H1 (cell line): ENCODE measurements at regions not wholly inside any gene's neighbourhood (a gene's known extent, or its start where the extent isn't known, plus 50 kb on each side); places are given as distances from the start of the nearest gene placed in this dataset.

Source experiments
- CTCF ChIA-PET: fragments of 300-600 bp; sonication (Branson Sonifier 250); formaldehyde crosslinking; loops from one replicate; lab custom pipeline; 2021; ENCODE audit not compliant: partially characterized antibody; lab: Charles Lee
- POLR2A ChIA-PET: fragments of 300-600 bp; sonication (Branson Sonifier 250); formaldehyde crosslinking; loops from one replicate; lab custom pipeline; 2021; ENCODE audit warnings: inconsistent platforms; ENCODE audit not compliant: partially characterized antibody; lab: Charles Lee
- DNase-seq, 2 experiments: peaks; one replicate each; pipeline versions ENCODE4 v3.0.0 to v3.0.0-alpha.2; 2010 to 2022; ENCODE audit warnings: low spot score in 2 of 2, low read depth in 1 of 2, mixed read lengths in 1 of 2
- FAIRE-seq: peaks from 2 replicates; lab custom pipeline; 2011; peaks lifted over from hg19 to GRCh38; lab: Jason Lieb, UNC
- H2AFZ ChIP-seq: 2 replicates; pipeline ENCODE4 v1.8.1; 2012; ENCODE audit warnings: low read length, inconsistent platforms
- H2AK5ac ChIP-seq: 2 replicates; pipeline ENCODE4 v1.6.1; 2013; ENCODE audit warnings: low read depth, low read length
- H2BK120ac ChIP-seq: replicated peaks from 2 replicates; pipeline ENCODE3; 2013; ENCODE audit warnings: low read depth, low read length, inconsistent platforms
- H2BK12ac ChIP-seq: 2 replicates; pipeline ENCODE4 v1.6.1; 2013; ENCODE audit warnings: low read depth, low read length
- H2BK15ac ChIP-seq: 2 replicates; pipeline ENCODE4 v1.6.1; 2013; ENCODE audit warnings: low read length
- H2BK20ac ChIP-seq: 2 replicates; pipeline ENCODE4 v1.6.1; 2013; ENCODE audit warnings: low read length
- H2BK5ac ChIP-seq: 2 replicates; pipeline ENCODE4 v1.6.1; 2013; ENCODE audit warnings: low read depth, low read length
- H3K14ac ChIP-seq: 2 replicates; pipeline ENCODE4 v1.6.1; 2013; ENCODE audit warnings: inconsistent platforms; ENCODE audit not compliant: insufficient read length
- H3K18ac ChIP-seq: 2 replicates; pipeline ENCODE4 v1.6.1; 2013; ENCODE audit warnings: low read length; ENCODE audit errors: extremely low read depth
- H3K23ac ChIP-seq: 2 replicates; pipeline ENCODE4 v1.6.1; 2013; ENCODE audit warnings: inconsistent platforms; ENCODE audit not compliant: insufficient read length
- H3K23me2 ChIP-seq: 2 replicates; pipeline ENCODE4 v1.6.1; 2013; ENCODE audit warnings: low read depth, low read length
- H3K27ac ChIP-seq: 2 replicates; pipeline ENCODE4 v1.6.1; 2011; ENCODE audit warnings: low read depth, low read length, inconsistent platforms
- H3K27me3 ChIP-seq, 4 experiments: replicated peaks in 1 of 4; 1 replicate in 1 of 4; 2 replicates in 3 of 4; pipeline versions ENCODE4 v1.6.1 to v1.8.1; 2011 to 2013; ENCODE audit warnings: low read length in 3 of 4, mild to moderate bottlenecking in 3 of 4, inconsistent platforms in 2 of 4, mixed read lengths in 2 of 4, moderate library complexity in 1 of 4; ENCODE audit not compliant: control insufficient read depth in 3 of 4, insufficient read depth in 3 of 4; ENCODE audit errors: extremely low read depth in 1 of 4
- H3K36me3 ChIP-seq, 4 experiments: 2 replicates each; pipeline versions ENCODE4 v1.6.1 to v1.8.1; 2011 to 2013; ENCODE audit warnings: mild to moderate bottlenecking in 4 of 4, low read length in 3 of 4, moderate library complexity in 2 of 4, control low read depth in 1 of 4, inconsistent platforms in 1 of 4; ENCODE audit not compliant: insufficient read depth in 4 of 4, control insufficient read depth in 2 of 4
- H3K4ac ChIP-seq: replicated peaks from 2 replicates; pipeline ENCODE3; 2013; ENCODE audit warnings: low read length, low read depth, mixed read lengths, inconsistent platforms; ENCODE audit not compliant: insufficient read length
- H3K4me1 ChIP-seq, 4 experiments: replicated peaks in 1 of 4; 1 replicate in 1 of 4; 2 replicates in 3 of 4; pipeline versions ENCODE4 v1.6.1 to v1.8.1; 2011 to 2013; ENCODE audit warnings: low read length in 3 of 4, inconsistent platforms in 2 of 4, mixed read lengths in 1 of 4; ENCODE audit not compliant: insufficient read depth in 4 of 4, control insufficient read depth in 3 of 4
- H3K4me2 ChIP-seq, 2 experiments: 2 replicates each; pipeline versions ENCODE4 v1.6.1 to v1.8.1; 2011 to 2013; ENCODE audit warnings: low read depth in 2 of 2, low read length in 2 of 2, control low read depth in 1 of 2, inconsistent platforms in 1 of 2, mild to moderate bottlenecking in 1 of 2; ENCODE audit not compliant: insufficient read depth in 1 of 2
- H3K4me3 ChIP-seq, 4 experiments: fragments of 200-600, 300-600 bp in 1 of 4; sonication (generic), shearing (Covaris generic), sonication (Bioruptor Twin) in 1 of 4; 2 replicates each; pipeline versions ENCODE4 v1.5.1 to v1.8.1; 2011 to 2016; ENCODE audit warnings: low read length in 4 of 4, low read depth in 3 of 4, control low read depth in 2 of 4, inconsistent platforms in 2 of 4, mild to moderate bottlenecking in 2 of 4, mixed read lengths in 1 of 4, moderate library complexity in 1 of 4; ENCODE audit not compliant: insufficient read depth in 2 of 4; ENCODE audit errors: extremely low read depth in 1 of 4
- H3K56ac ChIP-seq: replicated peaks from 2 replicates; pipeline ENCODE3; 2013; ENCODE audit warnings: low read depth, mild to moderate bottlenecking, mixed read lengths, low read length, inconsistent platforms; ENCODE audit not compliant: insufficient read length
- H3K79me1 ChIP-seq: 2 replicates; pipeline ENCODE4 v1.6.1; 2013; ENCODE audit warnings: low read depth, low read length, control low read depth
- H3K79me2 ChIP-seq, 2 experiments: 2 replicates each; pipeline versions ENCODE4 v1.6.1 to v1.8.1; 2012 to 2013; ENCODE audit warnings: low read length in 2 of 2, mild to moderate bottlenecking in 2 of 2, inconsistent platforms in 1 of 2; ENCODE audit not compliant: insufficient read depth in 2 of 2, control insufficient read depth in 1 of 2
- H3K9ac ChIP-seq, 4 experiments: replicated peaks in 1 of 4; 1 replicate in 1 of 4; 2 replicates in 3 of 4; pipeline versions ENCODE4 v1.6.1 to v1.8.1; 2011 to 2013; ENCODE audit warnings: low read depth in 3 of 4, low read length in 3 of 4, control low read depth in 2 of 4, mild to moderate bottlenecking in 2 of 4, moderate library complexity in 2 of 4, inconsistent platforms in 1 of 4; ENCODE audit errors: extremely low read depth in 1 of 4
- H3K9me3 ChIP-seq, 2 experiments: 2 replicates each; pipeline versions ENCODE4 v1.6.1 to v1.8.1; 2012 to 2013; ENCODE audit warnings: mild to moderate bottlenecking in 2 of 2, moderate library complexity in 2 of 2, control low read depth in 1 of 2, inconsistent platforms in 1 of 2, low read depth in 1 of 2, low read length in 1 of 2, mixed read lengths in 1 of 2; ENCODE audit not compliant: insufficient read depth in 2 of 2
- H4K20me1 ChIP-seq, 2 experiments: replicated peaks in 1 of 2; 2 replicates each; pipeline versions ENCODE3 to v1.8.1; 2011 to 2013; ENCODE audit warnings: inconsistent platforms in 2 of 2, low read length in 2 of 2, mild to moderate bottlenecking in 1 of 2; ENCODE audit not compliant: insufficient read depth in 2 of 2, control insufficient read depth in 1 of 2
- H4K5ac ChIP-seq: 2 replicates; pipeline ENCODE4 v1.6.1; 2013; ENCODE audit warnings: low read length, low read depth, mixed read lengths, inconsistent platforms; ENCODE audit not compliant: insufficient read length
- H4K8ac ChIP-seq: 2 replicates; pipeline ENCODE4 v1.8.0; 2013; ENCODE audit warnings: mild to moderate bottlenecking, moderate library complexity, low read length, inconsistent platforms; ENCODE audit not compliant: insufficient read depth; ENCODE audit errors: extremely low read depth
- H4K91ac ChIP-seq: replicated peaks from 2 replicates; pipeline ENCODE3; 2013; ENCODE audit warnings: low read length, mixed read lengths, inconsistent platforms; ENCODE audit not compliant: insufficient read length
- EP300 ChIP-seq, 2 experiments: IDR thresholded peaks; 1 replicate in 1 of 2; 2 replicates in 1 of 2; pipeline ENCODE4 v1.6.1; 2011 to 2012; ENCODE audit warnings: low read depth in 2 of 2, low read length in 2 of 2, mild to moderate bottlenecking in 2 of 2, borderline replicate concordance in 1 of 2, inconsistent platforms in 1 of 2, moderate library complexity in 1 of 2
- GTF2F1 ChIP-seq: IDR thresholded peaks from 2 replicates; pipeline ENCODE4 v1.6.1; 2012; ENCODE audit warnings: low read depth, low read length, improper control_type of control experiment, borderline replicate concordance
- HDAC2 ChIP-seq, 2 experiments: fragments of 300-600 bp in 1 of 2; sonication (generic) in 1 of 2; IDR thresholded peaks; 2 replicates each; pipeline ENCODE4 v1.6.1; 2011 to 2012; ENCODE audit warnings: low read depth in 2 of 2, low read length in 2 of 2, mild to moderate bottlenecking in 2 of 2, moderate library complexity in 2 of 2, borderline replicate concordance in 1 of 2, inconsistent platforms in 1 of 2
- JUN ChIP-seq: IDR thresholded peaks from 2 replicates; pipeline ENCODE4 v1.6.1; 2011; ENCODE audit warnings: low read depth, mild to moderate bottlenecking, improper control_type of control experiment, low read length
- KDM1A ChIP-seq: fragments of 200-600, 300-600 bp; sonication (generic); IDR thresholded peaks from 2 replicates; pipeline ENCODE4 v1.7.1; 2016; ENCODE audit warnings: mild to moderate bottlenecking, low read length, borderline replicate concordance
- KDM5A ChIP-seq: fragments of 200-600 bp; IDR thresholded peaks from 2 replicates; pipeline ENCODE4 v1.7.1; 2012; ENCODE audit warnings: mild to moderate bottlenecking, low read length, inconsistent platforms, mixed read lengths
- MAFK ChIP-seq: IDR thresholded peaks from 2 replicates; pipeline ENCODE4 v1.6.1; 2012; ENCODE audit warnings: low read depth, mild to moderate bottlenecking, improper control_type of control experiment, low read length
- MAX ChIP-seq: IDR thresholded peaks from 2 replicates; pipeline ENCODE4 v1.6.1; 2012; ENCODE audit warnings: inconsistent platforms
- POLR2A ChIP-seq, 2 experiments: IDR thresholded peaks; 1 replicate in 1 of 2; 2 replicates in 1 of 2; pipeline ENCODE4 v1.6.1; 2011; ENCODE audit warnings: low read depth in 2 of 2, low read length in 2 of 2, mild to moderate bottlenecking in 2 of 2; ENCODE audit errors: control extremely low read depth in 1 of 2
- POLR2AphosphoS5 ChIP-seq: IDR thresholded peaks from 2 replicates; pipeline ENCODE4 v1.6.1; 2011; ENCODE audit warnings: low read depth, low read length
- POU5F1 ChIP-seq: IDR thresholded peaks from 2 replicates; pipeline ENCODE4 v1.6.1; 2011; ENCODE audit warnings: low read depth, mild to moderate bottlenecking, low read length, moderate library complexity
- SIN3A ChIP-seq, 2 experiments: IDR thresholded peaks in 1 of 2; conservative IDR thresholded peaks in 1 of 2; 2 replicates each; pipeline ENCODE4 v1.6.1; 2011 to 2012; ENCODE audit warnings: low read length in 2 of 2, improper control_type of control experiment in 1 of 2, low read depth in 1 of 2, mild to moderate bottlenecking in 1 of 2
- TAF7 ChIP-seq: optimal IDR thresholded peaks from 2 replicates; pipeline ENCODE3; 2011; ENCODE audit warnings: low read depth, mild to moderate bottlenecking, inconsistent platforms, low read length, moderate library complexity, borderline replicate concordance
- ZNF274 ChIP-seq: IDR thresholded peaks from 2 replicates; pipeline ENCODE4 v1.7.0; 2012; ENCODE audit warnings: low read length, borderline replicate concordance; ENCODE audit errors: extremely low read depth

- H3K23me2 ChIP-seq = no peaks in the 10 kb centered on the region; the same call in 1 of the 2 replicates
- H4K8ac ChIP-seq = no peak overlapping the region
- no peaks in the 10 kb centered on the region for H3K27me3 ChIP-seq
- no peak overlapping the region for H3K27ac ChIP-seq
- FAIRE-seq (no peak), DNase-seq (no peak)
- H3K9ac ChIP-seq = no peak overlapping the region
- H3K79me1 ChIP-seq = no peaks in the 10 kb centered on the region
- H3K4me2 ChIP-seq = no peak overlapping the region
- H3K4me1 ChIP-seq = no peaks in the 10 kb centered on the region
- H3K14ac ChIP-seq = no peak overlapping the region
- H2BK15ac ChIP-seq = no peak overlapping the region
- no peaks in the 10 kb centered on the region for H3K79me2 ChIP-seq
- no peak overlapping the region for H2AFZ ChIP-seq
- H3K18ac ChIP-seq = no peak overlapping the region
- H4K91ac ChIP-seq = no peak overlapping the region
- no peak for TF ChIP-seq ZNF274
- TF ChIP-seq POLR2AphosphoS5 = no peak
- TF ChIP-seq GTF2F1 = no peak
- TF ChIP-seq POU5F1 = no peak
- TF ChIP-seq SIN3A (conservative IDR thresholded peaks at IDR 0.05 in 1 of 2, IDR thresholded peaks at IDR 0.05 in 1 of 2; ENCODE audit: low read depth in 1 of 2, low read length in 2 of 2) = no peak
- TF ChIP-seq MAX = no peak
- no peak for TF ChIP-seq MAFK
- no peak for TF ChIP-seq HDAC2 (IDR thresholded peaks at IDR 0.05; ENCODE audit: borderline replicate concordance in 1 of 2, low read depth in 2 of 2, low read length in 2 of 2)
- no peak for TF ChIP-seq KDM5A
- TF ChIP-seq TAF7 = no peak
- no peak for TF ChIP-seq EP300 (IDR thresholded peaks at IDR 0.05; ENCODE audit: borderline replicate concordance in 1 of 2, low read depth in 2 of 2, low read length in 2 of 2)
- no peak for TF ChIP-seq POLR2A (IDR thresholded peaks at IDR 0.05; ENCODE audit: control extremely low read depth in 1 of 2, low read depth in 2 of 2, low read length in 2 of 2)
- no peak for TF ChIP-seq JUN
- no peak for TF ChIP-seq KDM1A
- TF ChIP-seq, all 59 proteins: peak for 0
- H2BK20ac ChIP-seq = no peak overlapping the region
- H2AK5ac ChIP-seq = no peak overlapping the region
- no peak overlapping the region for H3K23ac ChIP-seq
- H4K5ac ChIP-seq = no peak overlapping the region
- no peak overlapping the region for H3K4me3 ChIP-seq
- H3K36me3 ChIP-seq = no peaks in the 10 kb centered on the region
- no peaks in the 10 kb centered on the region for H4K20me1 ChIP-seq
- no peak overlapping the region for H2BK5ac ChIP-seq
- POLR2A ChIA-PET = no interaction called here
- H3K56ac ChIP-seq = no peak overlapping the region
- no peaks in the 10 kb centered on the region for H3K9me3 ChIP-seq
- CTCF ChIA-PET = interaction anchor here (0.7 to 0.9 kb wide), 2 partner anchors 15 to 159 kb away, joined by 3 read pairs; no protein-coding TSS in a partner anchor
- no peak overlapping the region for H3K4ac ChIP-seq
- H2BK120ac ChIP-seq = no peak overlapping the region
- H2BK12ac ChIP-seq = no peak overlapping the region
Observed at GRCh38 chr4:73922317-73922716, 53.1 kb downstream of the CXCL1 start.
